ENCODE measurements at regions not wholly inside any gene's neighbourhood (a gene's known extent, or its start where the extent isn't known, plus 50 kb on each side); places are given as distances from the start of the nearest gene placed in this dataset.

DNA sequence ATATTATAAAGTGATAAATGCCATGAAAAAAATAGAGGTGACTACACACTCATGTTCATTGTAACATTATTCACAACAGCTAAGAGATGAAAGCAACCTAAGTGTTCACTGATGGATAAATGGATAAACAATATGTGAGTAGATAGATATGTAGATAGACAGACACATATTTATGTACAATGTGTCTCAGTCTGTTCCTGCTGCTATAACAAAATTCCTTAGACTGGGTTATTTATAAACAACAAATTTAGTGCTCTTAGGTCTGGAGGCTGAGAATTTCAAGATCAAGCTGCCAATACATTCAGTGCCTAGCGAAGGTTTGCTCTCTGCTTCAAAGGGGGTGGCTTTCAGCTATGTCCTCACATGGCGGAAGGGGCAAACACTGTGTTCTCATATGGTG is 312.5 kb downstream of the ZNF621 start:
- Histone ChIP-seq H3K4ac (ENCODE audit: low read depth, low read length) (no peak overlapping the region), H3K9me3 (ENCODE audit: control insufficient read depth, low read depth, low read length) (no peaks in the 10 kb centered on the region), H4K91ac (ENCODE audit: insufficient read length, low read depth, low read length) (no peak overlapping the region), H2BK20ac (ENCODE audit: low read depth, low read length, poor library complexity, severe bottlenecking) (no peak overlapping the region), H2BK12ac (ENCODE audit: insufficient read length, low read depth, low read length) (no peak overlapping the region), H2BK5ac (ENCODE audit: insufficient read length, low read length) (no peak overlapping the region), H3K4me1 (ENCODE audit: insufficient read depth, low read length) (no peaks in the 10 kb centered on the region), H3K27me3 (ENCODE audit: insufficient read depth, low read length) (no peaks in the 10 kb centered on the region), H3K9ac (ENCODE audit: extremely low read depth, insufficient read length, low read length) (no peak overlapping the region), H4K20me1 (ENCODE audit: control insufficient read depth, insufficient read depth, insufficient read length) (no peaks in the 10 kb centered on the region), H3K79me1 (ENCODE audit: insufficient read depth, low read depth, low read length, poor library complexity, severe bottlenecking) (no peaks in the 10 kb centered on the region), H4K5ac (ENCODE audit: insufficient read length, low read depth, low read length) (no peak overlapping the region), H3K23ac (ENCODE audit: insufficient read length, low read depth, low read length) (no peak overlapping the region), H2BK120ac (ENCODE audit: low read depth, low read length, poor library complexity, severe bottlenecking) (no peak overlapping the region), H3K14ac (ENCODE audit: insufficient read depth, low read length) (no peak overlapping the region), H2AK5ac (ENCODE audit: insufficient read length, low read length) (no peak overlapping the region), H2BK15ac (ENCODE audit: low read depth, low read length) (no peak overlapping the region), H2AFZ (ENCODE audit: low read length) (no peak overlapping the region), H3K4me2 (ENCODE audit: insufficient read depth, insufficient read length, low read length) (no peak overlapping the region), H4K8ac (replicated peaks; ENCODE audit: insufficient read length, low read depth, low read length) (no peak overlapping the region), H3T11ph (ENCODE audit: low read length) (no peak overlapping the region), H3K27ac (ENCODE audit: insufficient read length, low read depth, low read length) (no peak overlapping the region), H3K56ac (ENCODE audit: insufficient read length, low read depth, low read length) (no peak overlapping the region), H3K79me2 (ENCODE audit: insufficient read depth, low read length) (no peaks in the 10 kb centered on the region), H3K18ac (ENCODE audit: insufficient read length, low read depth, low read length) (no peak overlapping the region), H3K23me2 (ENCODE audit: insufficient read length, low read depth, low read length, poor library complexity, severe bottlenecking) (no peaks in the 10 kb centered on the region)
- no peaks in the 10 kb centered on the region for H3K27me3 Mint-ChIP-seq (ENCODE audit: low read depth)
- WGBS (ENCODE audit: extremely low coverage, insufficient read length, low lambda C conversion rate): no CpG with 5 or more reads among the region's 2 CpGs
- H3K4me1 Mint-ChIP-seq: no peaks in the 10 kb centered on the region
- H3K36me3 Mint-ChIP-seq (ENCODE audit: insufficient read depth in 1 of 3, low read depth in 3 of 3): no peaks in the 10 kb centered on the region
- TF ChIP-seq, protein P1, sequence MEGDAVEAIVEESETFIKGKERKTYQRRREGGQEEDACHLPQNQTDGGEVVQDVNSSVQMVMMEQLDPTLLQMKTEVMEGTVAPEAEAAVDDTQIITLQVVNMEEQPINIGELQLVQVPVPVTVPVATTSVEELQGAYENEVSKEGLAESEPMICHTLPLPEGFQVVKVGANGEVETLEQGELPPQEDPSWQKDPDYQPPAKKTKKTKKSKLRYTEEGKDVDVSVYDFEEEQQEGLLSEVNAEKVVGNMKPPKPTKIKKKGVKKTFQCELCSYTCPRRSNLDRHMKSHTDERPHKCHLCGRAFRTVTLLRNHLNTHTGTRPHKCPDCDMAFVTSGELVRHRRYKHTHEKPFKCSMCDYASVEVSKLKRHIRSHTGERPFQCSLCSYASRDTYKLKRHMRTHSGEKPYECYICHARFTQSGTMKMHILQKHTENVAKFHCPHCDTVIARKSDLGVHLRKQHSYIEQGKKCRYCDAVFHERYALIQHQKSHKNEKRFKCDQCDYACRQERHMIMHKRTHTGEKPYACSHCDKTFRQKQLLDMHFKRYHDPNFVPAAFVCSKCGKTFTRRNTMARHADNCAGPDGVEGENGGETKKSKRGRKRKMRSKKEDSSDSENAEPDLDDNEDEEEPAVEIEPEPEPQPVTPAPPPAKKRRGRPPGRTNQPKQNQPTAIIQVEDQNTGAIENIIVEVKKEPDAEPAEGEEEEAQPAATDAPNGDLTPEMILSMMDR (conservative IDR thresholded peaks at IDR 0.05): no peak
- H3K4me3 Mint-ChIP-seq: no peak overlapping the region
- DNase-seq: no peak
- H3K9me3 Mint-ChIP-seq: no peaks in the 10 kb centered on the region; a peak in 1 of 5 replicates
- H3K27ac Mint-ChIP-seq: no peak overlapping the region

Measured in H9 (cell line).